ENCODE measurements at regions not wholly inside any gene's neighbourhood (a gene's known extent, or its start where the extent isn't known, plus 50 kb on each side); places are given as distances from the start of the nearest gene placed in this dataset.

DNA sequence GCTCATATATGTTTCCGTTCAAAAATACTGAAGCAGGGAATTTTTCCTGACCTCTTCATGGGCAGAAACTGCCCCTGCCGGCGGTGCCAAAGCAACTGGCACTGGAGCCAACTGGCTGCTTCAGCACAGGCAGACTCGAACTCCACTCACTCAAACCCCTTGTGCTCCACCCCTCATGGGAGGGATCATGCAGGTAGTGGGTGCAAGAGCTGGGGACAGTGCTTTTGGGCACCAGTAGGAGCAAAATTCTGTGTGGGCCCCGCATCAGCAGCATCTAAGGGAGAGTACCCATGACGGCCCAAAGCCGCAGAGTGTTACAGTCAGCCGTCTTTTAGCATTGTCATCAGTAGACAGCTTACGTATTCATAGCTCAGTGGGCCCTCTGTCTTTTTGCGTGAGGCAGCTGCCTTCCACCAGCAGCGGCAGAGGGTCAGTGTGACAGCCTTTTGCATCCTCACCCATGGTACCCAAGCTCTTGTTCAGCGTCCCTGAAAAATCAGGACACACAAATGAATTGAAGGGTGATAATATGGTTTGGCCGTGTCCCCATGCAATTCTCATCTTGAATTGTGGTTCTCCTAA lies 393.8 kb downstream of the SLITRK6 start:
- FAIRE-seq, result no peak
- no peak for DNase-seq (ENCODE audit: low spot score)

DNA sequence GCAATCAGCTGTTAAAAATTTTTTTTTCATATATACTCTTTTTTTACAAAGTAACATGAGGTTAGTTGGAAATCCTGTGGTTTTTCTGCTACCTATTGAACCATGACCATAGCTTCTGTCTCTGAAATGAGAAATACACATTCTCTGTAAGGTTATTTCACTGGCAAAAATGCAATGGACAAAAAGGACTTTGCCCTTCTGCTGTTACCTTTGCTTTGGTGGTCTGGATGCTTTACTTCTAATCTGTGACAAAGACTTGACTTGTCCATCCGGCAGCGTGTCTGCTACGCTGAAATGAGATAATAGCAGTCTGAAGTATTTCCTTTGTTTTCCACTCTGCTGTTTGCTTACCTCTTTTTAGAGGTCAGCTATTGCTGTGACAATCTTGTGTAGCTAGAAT lies 412.8 kb downstream of the SLITRK6 start:
- no peak for FAIRE-seq
- DNase-seq (ENCODE audit: low spot score), result no peak

- DNase-seq (ENCODE audit: low spot score) (no peak), FAIRE-seq (no peak)
These were observed 415.9 kb downstream of the SLITRK6 start for GRCh38 chr13:85383291-85383690.

DNA sequence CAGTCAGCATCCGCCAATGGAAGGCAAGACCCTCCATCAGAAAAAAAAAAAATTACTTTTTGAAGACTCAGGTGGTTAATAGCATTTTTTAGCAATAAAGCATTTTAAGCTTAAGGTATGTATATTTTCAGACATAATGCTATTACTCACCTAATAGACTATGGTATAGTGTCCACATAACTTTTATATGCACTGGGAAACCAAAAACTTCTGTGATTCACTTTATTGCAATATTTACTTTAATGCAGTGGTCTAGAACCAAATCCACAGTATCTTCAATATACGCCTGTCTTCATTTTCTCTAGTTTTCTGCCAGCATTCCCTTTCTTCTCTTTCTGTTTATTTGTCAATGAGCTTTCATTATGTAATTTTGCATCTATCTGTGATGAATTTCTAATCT lies 418.1 kb downstream of the SLITRK6 start:
- DNase-seq (ENCODE audit: low spot score) (no peak), FAIRE-seq (no peak)

- DNase-seq (ENCODE audit: low spot score) (no peak), FAIRE-seq (no peak)
These were observed 419.2 kb downstream of the SLITRK6 start for GRCh38 chr13:85379991-85380390.

DNA sequence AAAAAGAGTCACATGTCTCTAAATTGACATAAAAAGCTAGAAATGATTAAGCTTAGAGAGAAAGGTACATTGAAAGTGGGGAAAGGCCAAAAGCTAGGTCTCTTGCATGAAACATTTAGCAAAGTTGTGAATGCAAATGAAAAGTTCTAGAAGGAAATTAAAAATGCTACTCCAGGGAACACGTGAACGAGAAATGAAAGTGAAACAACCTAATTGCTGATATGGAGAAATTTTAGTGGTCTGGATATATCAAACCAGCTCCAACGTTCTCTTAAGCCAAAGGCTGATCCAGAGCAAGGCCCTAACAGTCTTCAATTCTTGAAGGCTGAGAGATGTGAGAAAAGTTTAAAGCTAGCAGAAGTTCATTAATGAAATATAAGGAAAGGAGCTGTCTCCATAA lies 419.8 kb downstream of the SLITRK6 start:
- DNase-seq (ENCODE audit: low spot score), result no peak
- no peak for FAIRE-seq

- DNase-seq (ENCODE audit: low spot score), result peak; percentile 4
- FAIRE-seq, result no peak
These were observed 421.4 kb downstream of the SLITRK6 start for GRCh38 chr13:85377783-85378182.

DNA sequence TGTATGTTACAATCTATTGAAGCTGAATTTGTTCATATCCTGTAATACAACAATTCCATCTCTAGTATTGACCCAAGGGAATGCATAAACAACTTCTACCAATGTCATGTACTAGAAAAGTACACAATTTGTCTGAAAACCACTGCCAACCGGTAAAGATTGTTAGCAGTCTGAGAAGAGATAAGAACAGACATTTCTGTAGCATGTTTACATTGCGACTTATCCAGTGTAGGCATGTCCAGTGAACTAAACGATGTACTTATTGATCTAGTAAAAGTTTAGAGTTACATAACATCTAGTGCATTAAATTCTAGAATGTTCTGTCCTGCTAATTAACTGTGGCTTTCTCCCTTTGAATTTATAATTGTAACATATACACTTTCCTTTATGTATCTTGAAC lies 425.9 kb downstream of the SLITRK6 start:
- no peak for DNase-seq (ENCODE audit: low spot score)
- no peak for FAIRE-seq

DNA sequence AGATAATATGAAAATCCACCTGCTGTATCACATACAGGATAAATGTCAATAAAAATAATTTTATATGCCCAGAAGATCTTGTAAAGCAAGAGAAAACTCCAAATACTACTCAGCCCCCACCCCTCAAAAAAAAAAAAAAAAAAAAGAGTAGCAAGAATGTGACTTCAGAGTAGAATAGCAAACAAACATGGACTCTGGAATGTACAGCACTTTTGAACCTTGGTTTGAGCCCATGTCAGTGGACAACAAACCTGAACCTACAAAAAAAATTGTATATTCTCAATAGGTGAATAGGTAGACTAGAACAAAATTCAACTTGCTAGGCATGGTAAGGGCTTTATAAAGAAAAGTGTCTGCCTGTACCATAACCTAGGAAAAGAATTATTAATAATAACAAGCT lies 428.0 kb downstream of the SLITRK6 start:
- FAIRE-seq, result no peak
- no peak for DNase-seq (ENCODE audit: low spot score)

DNA sequence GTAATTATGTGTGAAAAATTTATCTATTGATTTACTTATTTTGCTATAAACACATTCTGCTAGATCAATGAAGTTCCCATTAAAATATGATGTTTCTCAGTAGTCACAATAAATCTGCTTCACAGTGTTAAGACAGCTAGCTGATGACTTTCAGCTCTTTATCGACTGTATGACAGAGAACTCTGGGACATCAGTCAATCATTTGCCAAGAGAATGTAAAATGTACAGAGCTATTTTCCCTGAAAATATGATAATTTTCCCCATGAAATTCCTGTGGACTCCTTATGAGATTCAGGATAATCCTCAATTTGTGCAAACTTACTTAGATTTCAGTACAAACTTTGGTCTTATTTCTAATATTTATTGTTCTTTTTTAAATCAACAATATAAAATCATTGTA lies 430.5 kb downstream of the SLITRK6 start:
- no peak for FAIRE-seq
- no peak for DNase-seq (ENCODE audit: low spot score)

- DNase-seq (ENCODE audit: low spot score), result no peak
- no peak for FAIRE-seq
These were observed 431.3 kb downstream of the SLITRK6 start for GRCh38 chr13:85367887-85368286.

GRCh38 chr13:85366759-85367417 lies 432.3 kb downstream of the SLITRK6 start:
- FAIRE-seq (no peak), DNase-seq (ENCODE audit: low spot score) (no peak)

DNA sequence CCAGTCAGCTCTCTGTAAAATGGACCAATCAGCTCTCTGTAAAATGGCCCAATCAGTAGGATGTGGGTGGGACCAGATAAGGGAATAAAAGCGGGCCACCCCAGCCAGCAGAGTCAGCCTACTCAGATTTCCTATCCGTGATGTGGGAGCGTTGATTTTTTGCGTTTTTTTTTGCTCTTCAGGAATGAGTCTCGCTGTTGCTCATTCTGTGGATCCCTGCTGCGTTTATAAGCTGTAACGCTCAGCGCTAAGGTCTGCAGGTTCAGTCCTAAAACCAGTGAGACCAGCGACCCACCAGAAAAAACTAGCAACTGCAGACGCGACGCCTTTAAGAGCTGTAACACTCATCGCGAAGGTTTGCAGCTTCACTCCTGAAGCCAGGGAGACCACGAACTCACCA lies 435.7 kb downstream of the SLITRK6 start:
- FAIRE-seq (no peak), DNase-seq (ENCODE audit: low spot score) (no peak)

GRCh38 chr13:85362980-85363379 lies 436.2 kb downstream of the SLITRK6 start:
- DNase-seq (ENCODE audit: low spot score) (no peak), FAIRE-seq (no peak)

GRCh38 chr13:85347251-85347650 lies 452.0 kb downstream of the SLITRK6 start:
- DNase-seq (ENCODE audit: low spot score), result peak; percentile 5

DNA sequence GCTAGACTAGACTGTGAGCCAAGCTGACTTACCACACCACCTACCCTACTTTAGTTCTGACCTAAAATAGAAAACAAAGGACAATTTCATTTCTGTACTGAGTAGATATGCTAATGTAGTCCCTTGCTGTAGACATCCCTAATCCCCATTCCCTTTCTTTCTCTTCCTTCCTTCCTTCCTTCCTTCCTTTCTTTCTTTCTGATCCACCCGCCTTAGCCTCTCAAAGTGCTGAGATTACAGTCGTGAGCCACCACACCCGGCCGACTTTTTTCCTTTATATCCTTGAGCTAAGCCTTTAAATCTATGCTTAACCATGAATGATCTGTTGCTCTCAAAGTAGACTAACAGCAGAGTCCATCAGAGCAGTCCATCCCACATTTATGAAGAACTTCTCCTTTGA lies 465.0 kb downstream of the SLITRK6 start:
- DNase-seq (ENCODE audit: low spot score) (no peak), FAIRE-seq (no peak)

More at GRCh38 chr13:85347251-85347650, 452.0 kb downstream of the SLITRK6 start:
- no peak for FAIRE-seq

GRCh38 chr13:85333506-85334020 lies 465.7 kb downstream of the SLITRK6 start:
- no peak for FAIRE-seq
- no peak for DNase-seq (ENCODE audit: low spot score)

DNA sequence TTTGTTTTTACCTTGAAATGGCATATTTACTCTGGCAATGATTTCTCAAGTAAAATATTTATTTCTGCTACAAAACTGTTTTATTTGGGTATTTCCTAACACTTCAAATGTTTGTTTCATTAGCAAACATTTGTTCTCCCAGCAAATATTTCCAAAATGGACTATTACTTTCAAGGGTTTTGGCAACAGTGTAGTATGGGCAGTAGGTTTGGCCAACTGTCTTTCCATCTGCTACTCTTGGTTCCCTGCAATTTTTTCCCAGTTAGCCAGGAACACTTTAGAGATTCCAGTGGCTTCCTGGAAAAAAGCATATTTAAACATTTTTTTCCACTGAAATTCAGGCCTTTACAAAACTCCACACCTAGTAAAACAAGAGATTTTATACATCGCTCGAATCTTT lies 466.6 kb downstream of the SLITRK6 start:
- DNase-seq (ENCODE audit: low spot score), result no peak
- no peak for FAIRE-seq

GRCh38 chr13:85321734-85322133 lies 477.5 kb downstream of the SLITRK6 start:
- DNase-seq (ENCODE audit: low spot score), result no peak
- no peak for FAIRE-seq

- FAIRE-seq (no peak), DNase-seq (ENCODE audit: low spot score) (no peak)
These were observed 481.4 kb downstream of the SLITRK6 start for GRCh38 chr13:85317781-85318180.

- FAIRE-seq, result no peak
- no peak for DNase-seq (ENCODE audit: low spot score)
These were observed 482.7 kb downstream of the SLITRK6 start for GRCh38 chr13:85316506-85317025.

DNA sequence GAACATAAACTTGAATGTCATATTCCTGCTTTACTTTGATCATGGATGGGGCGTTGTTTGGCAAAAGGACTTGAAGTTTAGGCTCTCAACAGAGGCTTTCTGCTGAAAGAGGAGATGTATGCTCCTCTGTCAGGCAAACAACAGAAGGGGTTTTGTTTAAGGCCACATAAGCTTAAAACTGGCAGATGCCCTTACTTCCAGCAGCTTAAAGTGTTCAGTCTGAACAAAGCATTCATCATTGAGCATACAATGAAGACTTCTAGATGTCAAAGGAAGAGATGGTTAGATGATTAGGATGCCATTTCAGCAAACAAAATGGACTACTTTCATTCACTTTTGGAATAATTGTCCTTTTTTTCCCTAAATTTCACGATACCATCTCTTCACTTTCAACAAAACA lies 484.5 kb downstream of the SLITRK6 start:
- FAIRE-seq (no peak), DNase-seq (ENCODE audit: low spot score) (no peak)
